Thoracic aorta (tissue), 2 donors: ENCODE measurements at regions not wholly inside any gene's neighbourhood (a gene's known extent, or its start where the extent isn't known, plus 50 kb on each side); places are given as distances from the start of the nearest gene placed in this dataset.

Experiments used
- ATAC-seq: fragments of 150-250 bp; one replicate; pipeline ENCODE4 v1.8.0; 2017; ENCODE audit warnings: low read depth; ENCODE audit not compliant: insufficient number of reproducible peaks, low FRiP score
- DNase-seq: peaks from one replicate; pipeline ENCODE4 v3.0.0-alpha.2; 2020; ENCODE audit warnings: low spot score
- H3K27ac ChIP-seq, 2 donors: fragments of 200-600 bp; sonication (generic); 1 replicate in 1 of 2; 2 replicates in 1 of 2; pipeline ENCODE4 v1.5.1; 2016; ENCODE audit warnings: mild to moderate bottlenecking in 2 of 2, moderate library complexity in 2 of 2
- H3K27me3 ChIP-seq: fragments of 200-600 bp; sonication (generic); replicated peaks from 2 replicates; pipeline ENCODE4 v1.6.0; 2016; ENCODE audit warnings: mild to moderate bottlenecking; ENCODE audit not compliant: insufficient read depth
- H3K36me3 ChIP-seq: fragments of 200-600 bp; sonication (generic); one replicate; pipeline ENCODE4 v1.5.1; 2016
- H3K4me1 ChIP-seq, 2 donors: fragments of 200-600 bp; sonication (generic); 1 replicate in 1 of 2; 2 replicates in 1 of 2; pipeline versions ENCODE4 v1.5.1 to v1.6.0; 2016; ENCODE audit warnings: low read depth in 2 of 2, mild to moderate bottlenecking in 1 of 2; ENCODE audit not compliant: control insufficient read depth in 1 of 2
- H3K4me3 ChIP-seq: fragments of 200-600 bp; sonication (generic); 2 replicates; pipeline ENCODE4 v1.5.1; 2016; ENCODE audit warnings: mild to moderate bottlenecking
- H3K9me3 ChIP-seq: fragments of 200-600 bp; sonication (generic); 2 replicates; pipeline ENCODE4 v1.5.1; 2016
- TF ChIP-seq, protein P1 (sequence below): fragments of 200-600 bp; sonication (generic); IDR thresholded peaks from one replicate; pipeline ENCODE4 v1.5.1; 2019; ENCODE audit warnings: antibody characterized with exemption

DNA sequence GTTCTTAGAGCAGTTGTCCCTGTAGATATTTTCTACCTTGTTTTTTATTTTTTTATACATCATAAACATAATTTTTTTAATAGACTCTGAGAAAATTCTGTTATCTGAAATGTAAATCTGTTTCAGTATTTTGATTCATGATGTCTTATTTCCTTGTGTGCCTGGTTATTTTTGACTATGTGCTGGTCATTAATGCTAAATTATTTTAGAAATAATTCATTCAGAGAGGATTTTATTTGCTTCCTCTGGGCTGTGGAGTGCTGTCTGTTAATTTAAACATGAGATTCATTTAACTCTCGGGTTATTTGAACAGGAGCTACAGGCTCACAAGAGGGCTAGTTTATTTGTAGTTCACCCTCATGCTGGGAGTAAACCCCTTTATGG lies 124.3 kb upstream of the PITX1 start:
- Histone ChIP-seq H3K27ac (no peak overlapping the region), H3K4me3 (no peak overlapping the region), H3K36me3 (no peaks in the 10 kb centered on the region), H3K4me1 (no peaks in the 10 kb centered on the region), H3K9me3 (peaks cover 14% of the 10 kb centered on the region), H3K27me3 (no peaks in the 10 kb centered on the region)
- DNase-seq, result no peak
- TF ChIP-seq, protein P1, sequence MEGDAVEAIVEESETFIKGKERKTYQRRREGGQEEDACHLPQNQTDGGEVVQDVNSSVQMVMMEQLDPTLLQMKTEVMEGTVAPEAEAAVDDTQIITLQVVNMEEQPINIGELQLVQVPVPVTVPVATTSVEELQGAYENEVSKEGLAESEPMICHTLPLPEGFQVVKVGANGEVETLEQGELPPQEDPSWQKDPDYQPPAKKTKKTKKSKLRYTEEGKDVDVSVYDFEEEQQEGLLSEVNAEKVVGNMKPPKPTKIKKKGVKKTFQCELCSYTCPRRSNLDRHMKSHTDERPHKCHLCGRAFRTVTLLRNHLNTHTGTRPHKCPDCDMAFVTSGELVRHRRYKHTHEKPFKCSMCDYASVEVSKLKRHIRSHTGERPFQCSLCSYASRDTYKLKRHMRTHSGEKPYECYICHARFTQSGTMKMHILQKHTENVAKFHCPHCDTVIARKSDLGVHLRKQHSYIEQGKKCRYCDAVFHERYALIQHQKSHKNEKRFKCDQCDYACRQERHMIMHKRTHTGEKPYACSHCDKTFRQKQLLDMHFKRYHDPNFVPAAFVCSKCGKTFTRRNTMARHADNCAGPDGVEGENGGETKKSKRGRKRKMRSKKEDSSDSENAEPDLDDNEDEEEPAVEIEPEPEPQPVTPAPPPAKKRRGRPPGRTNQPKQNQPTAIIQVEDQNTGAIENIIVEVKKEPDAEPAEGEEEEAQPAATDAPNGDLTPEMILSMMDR, result no peak
- ATAC-seq, result no peak

- Histone ChIP-seq H3K9me3 (peaks cover 14% of the 10 kb centered on the region), H3K4me3 (no peak overlapping the region), H3K27me3 (no peaks in the 10 kb centered on the region), H3K36me3 (no peaks in the 10 kb centered on the region), H3K4me1 (no peaks in the 10 kb centered on the region), H3K27ac (no peak overlapping the region)
- TF ChIP-seq, protein P1, result no peak
- no peak for ATAC-seq
- no peak for DNase-seq
Measured at GRCh38 chr5:135157421-135158313, 123.6 kb upstream of the PITX1 start.

GRCh38 chr5:135156715-135157404 lies 122.8 kb upstream of the PITX1 start:
- Histone ChIP-seq H3K27ac (no peak overlapping the region), H3K27me3 (no peaks in the 10 kb centered on the region), H3K36me3 (no peaks in the 10 kb centered on the region), H3K4me1 (no peaks in the 10 kb centered on the region), H3K9me3 (peaks cover 14% of the 10 kb centered on the region), H3K4me3 (no peak overlapping the region)
- TF ChIP-seq, protein P1, result no peak
- DNase-seq (no peak), ATAC-seq (no peak)

DNA sequence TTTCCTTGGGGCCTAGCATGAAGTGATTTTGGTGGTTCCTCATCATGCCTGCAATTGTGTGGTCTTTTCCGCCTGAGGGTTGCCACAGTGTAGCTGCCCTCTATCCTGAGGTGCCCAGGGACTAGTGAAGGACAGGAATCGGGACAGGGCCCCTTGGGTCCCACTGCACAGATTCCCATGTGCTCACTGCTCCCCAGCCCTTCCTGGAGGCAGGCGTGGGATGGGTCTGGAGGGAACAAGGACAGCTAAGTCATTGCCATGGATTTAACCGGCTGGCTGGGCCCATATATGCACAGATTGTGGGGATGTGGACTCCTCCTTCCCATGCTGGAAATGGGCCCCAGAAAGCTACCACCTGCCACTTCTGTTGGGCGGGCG lies 122.3 kb upstream of the PITX1 start:
- no peak overlapping the region for H3K27ac ChIP-seq
- H3K4me3 ChIP-seq, result no peak overlapping the region

More for the DNA sequence above, 122.3 kb upstream of the PITX1 start:
- no peak for ATAC-seq
- H3K9me3 ChIP-seq, result peaks cover 14% of the 10 kb centered on the region
- H3K36me3 ChIP-seq, result no peaks in the 10 kb centered on the region
- DNase-seq, result no peak
- no peaks in the 10 kb centered on the region for H3K27me3 ChIP-seq
- TF ChIP-seq, protein P1, result no peak
- H3K4me1 ChIP-seq, result no peaks in the 10 kb centered on the region
